HPDE6-E6E7 (cell line): ENCODE measurements at regions not wholly inside any gene's neighbourhood (a gene's known extent, or its start where the extent isn't known, plus 50 kb on each side); places are given as distances from the start of the nearest gene placed in this dataset.

ENCODE experiments used
- DNase-seq: peaks from one replicate; pipeline ENCODE4 v3.0.0; 2011; ENCODE audit warnings: missing footprints; ENCODE audit errors: extremely low spot score

GRCh38 chr12:61891632-61892031 is 368.6 kb upstream of the USP15 start:
- peak; percentile 1 for DNase-seq

GRCh38 chr12:61894168-61894567 is 366.0 kb upstream of the USP15 start:
- DNase-seq: no peak

- DNase-seq: no peak
These were observed 363.8 kb upstream of the USP15 start for GRCh38 chr12:61896436-61896835.

- DNase-seq: no peak
These were observed 357.8 kb upstream of the USP15 start for GRCh38 chr12:61902403-61902802.

GRCh38 chr12:61911113-61911512 is 349.1 kb upstream of the USP15 start:
- no peak for DNase-seq

DNA sequence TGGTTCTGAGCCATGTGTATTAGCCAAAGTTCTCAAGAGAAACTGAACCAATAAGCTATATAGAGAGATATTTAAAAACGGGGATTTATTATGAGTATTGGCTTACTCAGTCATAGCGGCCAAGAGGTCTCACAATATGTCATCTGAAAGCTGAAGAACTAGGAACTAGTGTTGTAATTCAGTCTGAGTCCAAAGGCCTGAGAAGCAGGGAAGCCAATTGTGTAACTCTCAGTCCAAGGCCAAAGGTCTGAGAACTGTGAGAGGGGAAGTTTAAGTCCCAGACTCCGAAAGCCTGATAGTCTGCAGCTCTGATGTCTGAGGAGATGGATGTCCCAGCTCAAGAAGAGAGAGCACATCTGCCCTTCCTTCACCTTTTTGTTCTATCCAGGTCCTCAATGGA is 344.8 kb upstream of the USP15 start:
- no peak for DNase-seq

DNA sequence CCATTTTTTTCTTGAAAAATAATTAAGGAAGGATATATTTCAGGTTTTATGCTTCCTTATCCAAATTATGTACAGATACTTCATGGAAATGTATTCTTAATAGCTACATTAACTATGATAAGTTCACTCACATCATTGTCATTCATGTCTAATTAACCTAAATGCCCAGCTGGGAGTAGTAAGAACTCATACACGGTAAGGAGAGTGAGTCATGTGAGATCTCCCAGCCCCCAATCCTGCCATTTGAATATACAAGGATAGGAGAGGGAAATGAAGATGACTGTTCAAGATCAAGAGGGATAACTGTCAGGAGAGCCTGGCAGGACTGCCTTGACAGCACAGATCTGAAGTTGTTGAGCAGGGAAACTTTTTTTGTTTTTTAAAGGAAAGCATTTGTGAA is 343.4 kb upstream of the USP15 start:
- no peak for DNase-seq

- DNase-seq: no peak
These were observed 340.5 kb upstream of the USP15 start for GRCh38 chr12:61919686-61920085.

- no peak for DNase-seq
These were observed 340.0 kb upstream of the USP15 start for GRCh38 chr12:61920230-61920629.

DNA sequence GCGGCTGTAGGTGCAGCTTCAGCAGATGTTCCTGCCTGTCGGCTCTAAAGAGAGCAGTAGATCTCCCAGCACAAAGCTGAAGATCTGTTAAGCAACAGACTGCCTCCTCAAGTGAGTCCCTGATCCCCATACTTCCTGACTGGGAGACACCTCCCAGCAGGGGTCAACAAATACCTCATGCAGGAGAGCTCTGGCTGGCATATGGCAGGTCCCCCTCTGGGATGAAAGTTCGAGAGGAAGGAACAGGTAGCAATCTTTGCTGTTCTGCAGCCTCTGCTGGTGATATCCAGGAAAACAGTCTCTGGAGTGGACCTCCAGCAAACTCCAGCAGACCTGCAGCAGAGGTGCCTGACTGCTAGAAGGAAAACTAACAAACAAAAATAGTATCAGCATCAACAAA is 337.1 kb upstream of the USP15 start:
- DNase-seq: no peak

DNA sequence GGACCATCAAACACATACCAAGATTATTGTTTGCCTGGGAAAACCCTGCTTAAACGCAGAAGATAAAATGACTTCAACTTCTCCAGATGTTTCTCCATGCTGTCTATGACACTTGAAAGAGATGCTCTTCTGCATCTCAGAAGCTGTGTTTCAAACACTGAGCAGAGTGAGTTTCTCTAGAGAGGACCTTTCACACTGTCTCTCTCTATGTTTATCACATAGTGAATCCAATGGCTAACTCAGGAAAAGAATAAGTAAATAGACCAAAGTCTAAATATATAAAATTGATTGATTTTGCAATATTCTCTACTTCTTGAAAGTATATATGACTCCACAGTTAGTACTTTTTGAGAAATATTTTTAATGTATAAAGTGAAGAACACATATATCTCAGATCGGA is 325.6 kb upstream of the USP15 start:
- DNase-seq: no peak

DNA sequence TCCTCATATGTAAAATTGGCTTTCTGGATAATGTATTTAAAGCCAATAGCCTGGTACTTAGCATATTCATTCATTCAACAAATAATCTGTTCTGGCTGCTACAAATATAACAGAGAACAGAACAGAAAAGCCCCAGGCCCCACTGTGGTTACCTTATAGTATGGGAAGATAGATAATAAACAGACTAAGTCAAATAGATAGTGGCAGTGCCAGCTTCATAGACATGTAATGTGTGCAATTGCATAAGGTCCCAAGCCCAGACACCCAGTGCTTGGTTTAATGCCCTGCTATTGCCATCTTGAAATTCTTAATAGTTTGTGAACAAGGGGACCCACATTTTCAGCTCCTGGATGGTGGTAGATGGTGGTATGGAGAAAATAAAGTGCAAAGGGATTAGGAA is 320.2 kb upstream of the USP15 start:
- DNase-seq: no peak

- no peak for DNase-seq
These were observed 303.7 kb upstream of the USP15 start for GRCh38 chr12:61956545-61956944.

DNA sequence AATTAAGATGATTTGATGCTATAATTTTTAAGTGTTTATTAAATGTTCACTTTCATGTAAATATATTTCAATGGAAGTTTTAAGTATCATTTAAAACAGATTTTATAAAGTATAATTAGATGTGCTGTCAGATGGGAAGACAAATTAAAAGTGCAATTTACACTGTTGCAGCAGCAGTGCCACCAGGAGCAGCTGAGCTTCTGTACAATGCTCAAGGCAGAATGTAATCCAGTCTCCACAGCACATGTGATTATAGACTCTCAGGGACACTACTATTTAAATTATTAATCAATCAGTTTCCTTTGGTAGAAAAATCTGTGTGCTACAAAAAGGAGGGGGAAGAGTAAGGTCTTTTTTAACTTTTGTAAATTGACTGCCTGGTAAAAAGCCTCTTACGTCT is 285.7 kb upstream of the USP15 start:
- no peak for DNase-seq

DNA sequence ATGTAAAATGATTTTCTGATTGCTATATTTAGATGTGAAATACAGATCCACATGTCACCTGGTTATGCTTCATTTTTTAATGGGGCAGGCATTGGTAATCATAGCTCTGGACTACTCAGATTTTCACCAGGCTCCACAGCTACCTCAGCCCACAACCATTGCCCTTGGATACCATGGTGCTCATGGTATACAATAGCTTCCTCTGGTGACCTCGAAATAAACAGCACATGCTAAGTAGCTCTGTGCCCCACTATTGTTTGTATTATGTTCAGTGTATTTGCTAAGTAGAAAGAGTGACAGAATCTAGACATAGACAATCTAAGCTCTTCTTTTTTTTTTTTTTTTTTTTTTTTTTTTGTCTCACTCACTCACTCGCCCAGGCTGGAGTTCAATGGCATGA is 274.4 kb upstream of the USP15 start:
- no peak for DNase-seq

DNA sequence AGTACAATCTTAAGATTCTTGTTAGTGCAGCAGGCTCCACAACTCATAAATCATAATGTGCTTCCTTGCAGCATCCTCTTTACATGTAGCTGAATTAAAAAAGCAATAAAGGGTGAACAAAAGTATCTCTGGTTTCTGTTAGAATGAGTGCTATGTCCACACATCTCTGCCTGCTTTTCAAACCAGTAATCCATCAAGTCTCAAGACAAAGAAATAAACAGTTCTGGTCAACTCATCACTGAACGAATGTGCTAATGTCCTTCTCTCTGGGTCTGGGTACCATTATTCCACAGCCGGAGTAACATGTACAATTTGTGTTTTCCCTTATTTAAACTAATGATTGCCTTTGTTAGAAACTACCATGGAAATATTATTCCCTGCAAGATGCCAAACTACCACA is 273.0 kb upstream of the USP15 start:
- DNase-seq: no peak

GRCh38 chr12:61991661-61992060 is 268.5 kb upstream of the USP15 start:
- no peak for DNase-seq

DNA sequence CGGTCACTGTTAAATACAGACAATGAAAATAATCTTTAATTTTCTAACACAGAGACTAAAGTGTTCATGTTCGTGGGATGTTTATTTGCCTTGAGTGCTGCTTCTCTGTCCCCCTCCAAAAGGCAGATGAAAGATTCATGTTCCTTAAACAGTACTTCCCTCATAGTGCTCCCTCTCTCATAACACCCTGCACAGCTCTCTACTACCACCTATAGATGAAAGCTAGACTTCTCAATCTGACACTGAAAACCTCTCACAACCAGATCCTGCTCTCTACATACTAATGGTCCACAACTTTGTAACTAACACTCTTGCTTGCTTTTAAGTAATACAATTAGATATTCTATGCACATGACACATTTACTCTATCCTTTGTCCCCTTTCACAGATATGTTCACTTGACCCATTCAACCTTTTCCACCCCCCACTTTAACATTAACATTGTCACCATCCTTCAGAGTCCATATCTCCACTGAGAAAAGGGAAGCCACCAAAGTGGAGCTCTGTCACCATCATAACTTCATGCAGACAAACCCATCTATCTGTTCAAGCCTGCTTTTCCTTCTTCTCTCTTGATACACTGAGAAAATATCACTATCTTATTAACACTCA is 266.4 kb upstream of the USP15 start:
- DNase-seq: peak; percentile 4

GRCh38 chr12:61996717-61997116 is 263.5 kb upstream of the USP15 start:
- DNase-seq: no peak

GRCh38 chr12:61998791-61999190 is 261.4 kb upstream of the USP15 start:
- DNase-seq: no peak

GRCh38 chr12:61999311-61999710 is 260.9 kb upstream of the USP15 start:
- no peak for DNase-seq

- no peak for DNase-seq
These were observed 258.8 kb upstream of the USP15 start for GRCh38 chr12:62001424-62001823.

GRCh38 chr12:62003226-62003625 is 257.0 kb upstream of the USP15 start:
- DNase-seq: no peak

- DNase-seq: no peak
These were observed 256.5 kb upstream of the USP15 start for GRCh38 chr12:62003701-62004100.

DNA sequence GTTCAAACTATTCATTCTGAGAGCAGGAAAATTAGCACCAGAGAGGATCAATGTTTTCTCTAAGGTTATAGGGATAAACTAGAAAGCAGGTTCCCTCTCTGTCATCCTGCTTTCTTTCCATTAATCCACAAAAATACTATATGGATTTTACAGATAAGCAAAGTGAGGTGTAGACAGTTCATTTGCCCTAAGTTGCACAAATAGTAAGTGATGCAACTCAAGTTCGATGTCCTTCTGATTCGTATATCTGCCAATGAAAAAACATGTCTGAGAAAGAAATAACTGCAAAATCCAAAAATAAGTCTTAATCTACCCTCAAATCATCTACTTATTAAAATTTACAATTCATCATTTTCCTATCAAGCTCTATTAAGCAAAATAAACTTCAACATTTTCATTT is 254.6 kb upstream of the USP15 start:
- DNase-seq: no peak
